BLaER1 (cell line): ENCODE measurements at regions not wholly inside any gene's neighbourhood (a gene's known extent, or its start where the extent isn't known, plus 50 kb on each side); places are given as distances from the start of the nearest gene placed in this dataset.
"Not testable (repeated sequence)": the region's sequence is repeated elsewhere in the genome, so short reads cannot be mapped to it uniquely, and the experiment has no call there.

ENCODE experiments used
- H3K27ac ChIP-seq: shearing (Covaris generic); formaldehyde crosslinking; 2 replicates; pipeline ENCODE4 v1.8.1; 2022
- H3K27me3 ChIP-seq: shearing (Covaris generic); formaldehyde crosslinking; 2 replicates; pipeline ENCODE4 v1.8.1; 2022
- H3K36me3 ChIP-seq: shearing (Covaris generic); formaldehyde crosslinking; 2 replicates; pipeline ENCODE4 v1.8.1; 2022
- H3K4me1 ChIP-seq: shearing (Covaris generic); formaldehyde crosslinking; 2 replicates; pipeline ENCODE4 v1.8.1; 2022
- H3K4me2 ChIP-seq: shearing (Covaris generic); formaldehyde crosslinking; 2 replicates; pipeline ENCODE4 v1.8.1; 2022
- H3K4me3 ChIP-seq: shearing (Covaris generic); formaldehyde crosslinking; 2 replicates; pipeline ENCODE4 v1.8.1; 2022
- H3K9ac ChIP-seq: shearing (Covaris generic); formaldehyde crosslinking; 2 replicates; pipeline ENCODE4 v1.8.1; 2022
- H3K9me3 ChIP-seq: shearing (Covaris generic); formaldehyde crosslinking; 2 replicates; pipeline ENCODE4 v1.8.1; 2022
- H4K20me1 ChIP-seq: shearing (Covaris generic); formaldehyde crosslinking; 2 replicates; pipeline ENCODE4 v1.8.1; 2022
- Cebpa-rat ChIP-seq: shearing (Covaris generic); IDR thresholded peaks from 2 replicates; pipeline ENCODE4 v1.8.1; 2022

DNA sequence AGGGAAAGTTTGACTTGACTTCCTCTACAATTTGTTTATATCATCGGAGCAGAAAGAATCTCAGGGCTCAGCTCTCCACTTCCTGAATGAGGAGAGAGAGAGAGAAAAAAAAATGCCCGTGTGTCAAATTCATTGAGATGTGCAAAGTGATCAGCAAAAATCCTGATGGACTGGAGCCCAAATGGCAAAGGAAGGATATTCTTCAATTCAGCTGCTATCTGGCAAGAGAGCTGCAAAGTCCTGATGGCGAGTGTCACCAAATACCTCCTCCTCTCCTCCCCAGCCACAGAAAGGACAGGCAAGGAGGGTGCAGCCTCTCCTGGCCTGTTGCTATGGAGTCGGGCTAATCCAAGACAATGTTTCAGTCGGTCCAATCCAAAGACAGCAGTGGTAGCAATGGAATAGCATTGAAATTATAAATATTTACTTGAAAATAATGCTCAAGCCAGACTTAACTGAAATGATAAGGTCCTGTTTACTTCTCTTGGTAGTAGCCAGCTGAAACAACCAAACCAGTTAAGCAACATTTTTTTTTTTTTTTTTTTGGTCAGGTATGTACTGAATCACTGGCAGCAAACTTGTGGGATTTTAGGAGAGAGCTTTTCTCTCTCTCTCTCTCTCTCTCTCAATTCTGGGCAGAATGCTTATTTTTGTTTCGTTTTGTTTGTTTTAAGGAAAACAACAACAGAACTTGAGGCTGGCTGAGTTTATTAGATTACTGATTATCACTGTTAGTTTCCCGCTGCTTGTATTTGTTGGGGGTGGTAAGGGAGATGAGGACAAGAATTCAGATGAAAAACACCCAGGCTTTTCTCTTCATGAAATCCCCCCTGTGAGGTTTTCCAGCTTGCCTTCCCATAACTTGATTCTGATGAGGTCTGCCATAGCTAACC lies 204.2 kb downstream of the BCAS1 start:
- Histone ChIP-seq H3K27me3 (no peaks in the 10 kb centered on the region), H3K9me3 (no peaks in the 10 kb centered on the region), H3K4me1 (peaks cover 70% of the 10 kb centered on the region), H3K27ac (peak overlapping the region; percentile 79), H3K4me2 (peak overlapping the region; percentile 76), H3K4me3 (peak overlapping the region; percentile 44), H3K9ac (peak overlapping the region; percentile 71), H4K20me1 (no peaks in the 10 kb centered on the region), H3K36me3 (no peaks in the 10 kb centered on the region)
- TF ChIP-seq Cebpa-rat = no peak

DNA sequence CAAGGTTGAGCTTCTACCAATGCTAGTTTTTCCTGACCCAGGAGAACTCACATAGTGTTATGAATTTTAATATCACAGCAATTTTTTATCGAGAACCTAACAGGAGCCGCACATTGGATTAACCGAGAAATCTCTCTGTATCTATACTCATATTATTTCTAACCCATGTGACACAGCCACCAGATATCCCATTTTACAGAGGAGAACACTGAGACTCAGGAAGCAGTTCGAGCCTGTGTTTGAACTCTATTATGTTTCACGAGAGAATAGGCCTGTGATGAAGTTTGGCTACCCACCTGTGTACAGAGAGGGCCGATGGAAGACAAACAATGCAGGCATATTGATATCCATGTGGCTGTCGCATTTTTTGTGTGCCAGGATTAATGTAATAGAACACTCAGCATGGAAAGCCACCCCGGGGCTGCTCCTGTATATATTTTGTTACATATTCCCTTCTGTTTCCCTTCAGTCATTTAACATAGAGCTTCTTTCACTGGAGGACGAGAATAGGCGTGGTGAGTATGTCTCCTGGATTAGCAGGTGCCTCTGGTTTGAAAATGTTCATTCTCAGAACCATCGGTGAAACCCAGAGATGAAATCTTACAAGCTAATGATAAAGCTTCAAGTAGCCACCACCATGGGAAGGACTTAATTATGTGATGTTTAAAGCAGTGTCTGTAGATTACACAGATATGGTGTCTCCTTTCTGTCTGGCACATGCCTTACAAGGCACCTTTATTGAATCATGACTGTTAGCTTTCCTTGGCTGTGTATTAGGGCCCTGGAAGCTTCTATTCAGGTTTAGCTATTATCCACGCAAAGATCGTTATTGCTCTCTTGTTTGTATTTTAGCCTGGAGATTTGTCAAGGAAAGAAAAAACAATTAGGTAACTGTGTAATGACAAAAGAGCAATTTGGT lies 205.4 kb downstream of the BCAS1 start:
- Histone ChIP-seq H3K27ac (peak overlapping the region; percentile 79), H3K4me3 (peak overlapping the region; percentile 44; the same call in 1 of the 2 replicates), H3K4me2 (peak overlapping the region; percentile 76), H3K4me1 (peaks cover 60% of the 10 kb centered on the region), H3K9ac (peak overlapping the region; percentile 71)
- H3K9me3 ChIP-seq, H4K20me1 ChIP-seq, H3K36me3 ChIP-seq, H3K27me3 ChIP-seq: not testable (repeated sequence)

DNA sequence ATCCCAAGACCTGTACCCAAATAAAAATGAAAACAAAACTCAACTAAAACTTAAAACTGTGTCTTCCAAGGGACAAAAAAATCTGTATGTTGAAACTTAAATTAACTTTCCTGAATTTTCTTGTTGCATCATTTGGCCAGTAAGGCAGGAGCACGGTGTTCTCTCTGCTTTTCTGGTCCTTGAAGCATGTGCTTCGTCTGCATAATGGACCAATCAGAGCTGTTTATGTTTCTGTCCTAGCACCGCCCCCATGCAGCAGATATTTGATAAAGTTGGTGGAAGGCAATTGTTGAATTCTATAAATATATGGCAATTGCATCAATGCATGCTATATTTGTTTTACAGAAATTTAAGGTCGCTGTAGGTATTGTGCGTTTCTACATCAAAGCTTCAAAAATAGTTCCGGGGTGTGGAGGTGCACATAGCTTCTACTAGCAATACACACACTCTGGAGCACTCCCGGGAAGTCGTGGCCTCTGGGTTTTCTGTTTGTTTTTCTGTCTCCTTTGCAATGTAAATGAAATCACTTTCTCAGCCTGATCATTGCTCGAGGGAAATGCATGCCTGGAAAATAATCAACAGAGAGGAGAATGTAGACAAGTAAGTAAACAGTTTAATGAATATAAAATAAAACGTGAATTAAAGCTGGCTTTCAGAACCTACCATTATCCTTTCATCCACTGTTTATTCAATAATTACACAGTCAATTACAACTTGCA lies 206.3 kb downstream of the BCAS1 start:
- not testable (repeated sequence) for H3K9me3 ChIP-seq, H3K27me3 ChIP-seq, H3K4me2 ChIP-seq, H4K20me1 ChIP-seq, H3K27ac ChIP-seq, H3K9ac ChIP-seq, H3K36me3 ChIP-seq, H3K4me3 ChIP-seq
- H3K4me1 ChIP-seq = peaks cover 51% of the 10 kb centered on the region

DNA sequence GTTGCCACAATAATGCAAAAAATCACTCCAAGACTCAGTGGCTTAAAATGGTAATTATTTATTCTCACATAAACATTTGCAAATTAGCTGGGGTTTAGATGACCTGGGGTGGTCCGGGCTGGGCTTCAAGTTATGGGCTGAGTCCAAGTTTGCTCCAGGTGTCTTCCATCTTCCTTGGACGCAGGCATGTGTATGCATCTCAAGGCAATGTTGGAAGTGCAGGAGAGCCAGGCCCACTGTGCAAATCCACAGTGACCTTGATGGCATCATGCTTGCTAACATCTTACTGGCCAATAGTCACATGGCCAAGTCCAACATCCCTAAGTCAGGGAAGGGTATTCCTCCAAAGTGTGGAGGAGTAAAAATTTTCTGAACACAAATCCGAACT lies 206.9 kb downstream of the BCAS1 start:
- H3K27me3 ChIP-seq, H3K36me3 ChIP-seq, H3K9ac ChIP-seq, H3K4me3 ChIP-seq, H3K9me3 ChIP-seq, H4K20me1 ChIP-seq, H3K27ac ChIP-seq, H3K4me2 ChIP-seq: not testable (repeated sequence)
- H3K4me1 ChIP-seq = peaks cover 51% of the 10 kb centered on the region

DNA sequence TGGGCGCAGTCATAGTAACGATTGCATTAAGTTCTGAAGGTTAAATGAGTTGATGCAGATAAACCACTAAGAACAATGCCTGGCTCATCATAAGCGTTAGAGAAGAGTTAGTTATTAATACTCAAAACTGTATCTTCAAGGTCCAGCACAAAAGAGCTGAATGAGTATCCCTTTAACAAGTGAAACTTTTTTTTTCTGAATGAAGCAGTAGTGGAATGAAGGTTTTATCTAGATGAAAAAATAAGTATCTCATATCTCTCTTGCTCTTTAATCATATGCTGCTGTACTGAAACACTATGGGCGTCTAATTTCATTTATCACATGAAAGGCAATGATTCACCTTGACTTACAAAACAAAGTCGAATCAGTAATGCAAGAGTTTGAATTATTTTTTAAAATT lies 207.4 kb downstream of the BCAS1 start:
- H3K27ac ChIP-seq, H3K36me3 ChIP-seq, H4K20me1 ChIP-seq, H3K4me3 ChIP-seq, H3K9ac ChIP-seq, H3K4me2 ChIP-seq, H3K27me3 ChIP-seq, H3K9me3 ChIP-seq: not testable (repeated sequence)
- peaks cover 51% of the 10 kb centered on the region for H3K4me1 ChIP-seq

DNA sequence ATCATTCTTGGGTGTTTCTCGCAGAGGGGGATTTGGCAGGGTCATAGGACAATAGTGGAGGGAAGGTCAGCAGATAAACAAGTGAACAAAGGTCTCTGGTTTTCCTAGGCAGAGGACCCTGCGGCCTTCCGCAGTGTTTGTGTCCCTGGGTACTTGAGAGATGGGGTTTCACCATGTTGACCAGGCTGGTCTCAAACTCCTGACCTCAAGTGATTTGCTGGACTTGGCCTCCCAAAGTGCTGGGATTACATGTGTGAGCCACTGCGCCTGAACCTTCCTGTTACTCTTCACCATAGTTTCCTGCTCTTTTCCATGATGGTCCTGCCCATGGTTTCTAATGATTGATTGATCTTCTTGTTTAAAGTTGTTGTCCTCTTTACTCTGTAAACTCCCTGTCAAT lies 207.9 kb downstream of the BCAS1 start:
- H3K9me3 ChIP-seq, H3K27ac ChIP-seq, H3K4me3 ChIP-seq, H4K20me1 ChIP-seq, H3K36me3 ChIP-seq, H3K4me2 ChIP-seq, H3K27me3 ChIP-seq, H3K9ac ChIP-seq: not testable (repeated sequence)
- H3K4me1 ChIP-seq = peaks cover 49% of the 10 kb centered on the region

DNA sequence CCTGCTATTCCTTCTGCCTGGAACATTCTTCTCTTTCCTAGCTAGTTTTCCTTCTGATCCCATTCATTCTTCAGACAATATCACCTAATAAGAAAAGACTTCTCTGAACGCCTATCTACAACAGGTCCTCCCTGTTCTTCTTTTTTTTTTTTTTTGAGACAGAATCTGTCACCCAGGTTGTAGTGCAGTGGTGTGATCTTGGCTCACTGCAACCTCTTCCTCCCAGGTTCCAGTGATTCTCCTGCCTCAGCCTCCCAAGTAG lies 208.3 kb downstream of the BCAS1 start:
- Histone ChIP-seq H3K4me2 (peak overlapping the region; percentile 54), H3K4me1 (peaks cover 45% of the 10 kb centered on the region)
- H3K36me3 ChIP-seq, H3K9me3 ChIP-seq, H3K27ac ChIP-seq, H3K27me3 ChIP-seq, H3K4me3 ChIP-seq, H4K20me1 ChIP-seq, H3K9ac ChIP-seq: not testable (repeated sequence)

DNA sequence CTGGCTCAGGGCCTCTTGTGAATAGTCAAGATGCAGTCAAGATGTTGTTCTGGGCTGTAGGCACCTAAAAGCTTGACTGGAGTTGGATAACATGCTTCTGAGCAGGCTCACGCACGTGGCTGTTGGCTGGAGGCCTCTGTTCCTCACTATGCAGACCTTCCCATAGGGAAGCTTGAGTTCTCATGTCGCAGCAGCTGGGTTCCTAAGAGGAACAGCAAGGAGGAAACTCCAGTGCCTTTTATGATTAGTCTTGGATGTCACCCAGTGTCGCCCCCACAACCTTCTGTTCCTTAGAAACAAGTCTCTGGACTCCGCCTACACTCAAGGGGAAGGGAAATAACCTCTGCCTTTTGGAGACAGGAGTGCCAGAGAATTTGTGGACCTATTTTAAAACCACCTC lies 210.7 kb downstream of the BCAS1 start:
- Histone ChIP-seq H4K20me1 (no peaks in the 10 kb centered on the region), H3K27ac (no peak overlapping the region), H3K27me3 (no peaks in the 10 kb centered on the region), H3K4me1 (peaks cover 31% of the 10 kb centered on the region), H3K36me3 (no peaks in the 10 kb centered on the region), H3K9ac (no peak overlapping the region), H3K4me2 (no peak overlapping the region), H3K9me3 (no peaks in the 10 kb centered on the region), H3K4me3 (no peak overlapping the region)
- TF ChIP-seq Cebpa-rat = no peak

DNA sequence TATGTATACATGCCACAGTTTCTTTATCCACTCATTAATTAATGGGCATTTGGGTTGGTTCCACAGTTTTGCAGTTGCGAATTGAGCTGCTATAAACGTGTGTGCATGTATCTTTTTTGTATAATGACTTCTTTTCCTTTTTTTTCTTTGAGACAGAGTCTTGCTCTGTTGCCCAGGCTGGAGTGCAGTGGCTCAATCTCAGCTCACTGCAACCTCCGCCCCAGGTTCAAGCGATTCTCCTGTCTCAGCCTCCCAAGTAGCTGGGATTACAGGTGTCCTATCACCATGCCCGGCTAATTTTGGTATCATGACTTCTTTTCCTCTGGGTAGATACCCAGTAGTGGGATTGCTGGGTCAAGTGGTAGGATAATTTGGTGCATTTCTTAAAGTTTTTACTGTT lies 211.4 kb downstream of the BCAS1 start:
- H3K4me3 ChIP-seq, H3K27ac ChIP-seq, H4K20me1 ChIP-seq, H3K36me3 ChIP-seq, H3K9me3 ChIP-seq, H3K4me2 ChIP-seq, H3K9ac ChIP-seq, H3K27me3 ChIP-seq: not testable (repeated sequence)
- peaks cover 26% of the 10 kb centered on the region for H3K4me1 ChIP-seq

DNA sequence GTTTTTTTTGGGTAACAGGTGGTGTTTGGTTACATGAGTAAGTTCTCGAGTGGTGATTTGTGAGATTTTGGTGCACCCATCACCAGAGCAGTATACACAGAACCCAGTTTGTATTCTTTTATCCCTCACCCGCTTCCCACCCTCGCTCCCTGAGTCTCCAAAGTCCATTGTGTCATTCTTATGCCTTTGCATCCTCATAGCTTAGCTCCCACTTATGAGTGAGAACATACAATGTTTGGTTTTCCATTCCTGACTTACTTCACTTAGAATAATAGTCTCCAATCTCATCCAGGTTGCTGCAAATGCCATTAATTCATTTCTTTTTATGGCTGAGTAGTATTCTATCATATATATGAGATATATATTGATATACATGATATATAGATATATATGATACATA lies 211.9 kb downstream of the BCAS1 start:
- H4K20me1 ChIP-seq, H3K9me3 ChIP-seq, H3K27ac ChIP-seq, H3K4me3 ChIP-seq, H3K27me3 ChIP-seq, H3K36me3 ChIP-seq, H3K4me2 ChIP-seq, H3K9ac ChIP-seq: not testable (repeated sequence)
- H3K4me1 ChIP-seq = peaks cover 26% of the 10 kb centered on the region
